GM21529 (cell line): ENCODE measurements at regions not wholly inside any gene's neighbourhood (a gene's known extent, or its start where the extent isn't known, plus 50 kb on each side); places are given as distances from the start of the nearest gene placed in this dataset.
"Not testable (repeated sequence)": the region's sequence is repeated elsewhere in the genome, so short reads cannot be mapped to it uniquely, and the experiment has no call there.

Experiments
- ATAC-seq: cut with Tn5 transposase; IDR thresholded peaks from one replicate; pipeline ENCODE4 v1.9.1; 2021; ENCODE audit not compliant: unreplicated experiment

DNA sequence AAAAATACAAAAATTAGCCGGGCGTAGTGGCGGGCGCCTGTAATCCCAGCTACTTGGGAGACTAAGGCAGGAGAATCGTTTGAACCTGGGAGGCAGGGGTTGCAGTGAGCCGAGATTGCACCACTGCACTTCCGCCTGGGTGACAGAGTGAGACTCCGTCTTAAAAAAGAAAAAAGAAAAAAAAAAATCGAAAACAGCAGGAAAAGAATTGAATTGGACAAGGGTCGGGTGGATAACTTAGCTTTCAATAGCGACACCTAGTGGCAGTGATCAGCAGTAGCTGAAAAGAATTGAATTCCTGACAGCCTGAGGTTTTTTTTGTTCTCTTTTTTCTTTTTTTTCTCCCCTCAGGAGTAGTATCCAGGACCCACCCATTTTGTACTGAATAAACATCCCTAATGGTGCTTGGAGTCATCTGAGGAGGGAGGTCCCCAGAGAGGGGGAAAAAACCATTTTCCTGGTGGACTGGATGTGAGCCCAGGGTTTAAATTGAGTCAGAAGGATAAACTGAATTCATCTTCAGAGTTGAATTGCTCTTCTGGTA lies 55.1 kb downstream of the CYCS start:
- no peak for ATAC-seq

- no peak for ATAC-seq
Observed at GRCh38 chr7:25068502-25069213, 56.4 kb downstream of the CYCS start.

DNA sequence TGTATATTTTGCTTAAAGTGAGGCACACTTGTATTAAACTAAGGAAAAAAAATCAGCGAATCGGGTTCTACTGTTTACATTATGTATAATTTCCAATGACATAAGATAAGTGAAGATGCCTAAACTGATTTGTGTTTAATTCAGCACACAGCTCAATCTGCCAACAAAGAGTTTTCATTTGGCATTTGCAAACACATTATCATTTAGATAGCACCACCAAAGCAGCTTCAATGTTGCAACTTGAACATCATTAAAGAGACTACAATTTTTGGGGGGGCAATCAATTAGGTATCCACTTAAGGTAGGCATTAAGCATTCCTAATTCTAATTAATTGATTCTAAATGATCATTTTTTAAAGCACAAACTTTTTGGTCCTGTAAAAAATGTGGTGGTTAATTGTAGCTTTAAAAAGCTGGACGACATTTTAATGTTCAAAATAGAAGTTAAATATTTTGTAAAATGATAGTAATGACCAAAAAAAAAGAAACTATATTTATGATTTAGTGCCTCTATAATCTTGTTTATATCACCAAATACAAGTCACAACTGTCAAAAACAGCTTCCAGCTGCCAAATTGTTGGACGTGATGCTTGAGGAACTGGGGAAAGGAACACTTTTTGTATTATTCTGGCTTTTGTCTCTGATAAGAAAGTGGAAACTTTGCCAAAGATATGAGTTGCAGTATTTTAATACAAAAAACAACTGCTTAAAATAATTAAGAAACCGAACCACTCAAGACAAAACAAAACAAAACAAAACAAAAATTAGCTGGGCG lies 57.1 kb downstream of the CYCS start:
- ATAC-seq, result no peak

GRCh38 chr7:25066253-25066652 lies 58.8 kb downstream of the CYCS start:
- no peak for ATAC-seq

- no peak for ATAC-seq
Observed at GRCh38 chr7:25062380-25062779, 62.7 kb downstream of the CYCS start.

- ATAC-seq, result no peak
Observed at GRCh38 chr7:25060487-25061055, 64.5 kb downstream of the CYCS start.

GRCh38 chr7:25059576-25059975 lies 65.5 kb downstream of the CYCS start:
- no peak for ATAC-seq

DNA sequence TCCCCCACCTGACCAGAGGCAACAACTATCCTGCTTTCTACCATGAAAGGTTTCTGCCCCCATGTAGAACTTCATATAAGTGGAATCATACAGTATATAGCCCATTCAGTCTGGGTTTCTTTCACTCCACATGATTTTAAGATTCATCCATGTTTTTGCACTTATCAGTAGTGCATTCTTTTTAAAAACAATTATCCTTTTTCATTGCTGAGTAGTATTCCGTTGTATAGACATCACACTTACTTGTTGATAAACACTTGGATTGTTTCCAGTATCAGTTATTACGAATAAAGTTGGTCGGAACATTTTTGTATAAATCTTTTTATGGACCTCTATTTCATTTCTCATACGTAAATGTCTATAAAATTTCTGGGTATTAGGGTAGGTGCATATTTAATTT lies 68.7 kb downstream of the CYCS start:
- no peak for ATAC-seq

- ATAC-seq, result no peak
Observed at GRCh38 chr7:25055520-25056220, 69.4 kb downstream of the CYCS start.

DNA sequence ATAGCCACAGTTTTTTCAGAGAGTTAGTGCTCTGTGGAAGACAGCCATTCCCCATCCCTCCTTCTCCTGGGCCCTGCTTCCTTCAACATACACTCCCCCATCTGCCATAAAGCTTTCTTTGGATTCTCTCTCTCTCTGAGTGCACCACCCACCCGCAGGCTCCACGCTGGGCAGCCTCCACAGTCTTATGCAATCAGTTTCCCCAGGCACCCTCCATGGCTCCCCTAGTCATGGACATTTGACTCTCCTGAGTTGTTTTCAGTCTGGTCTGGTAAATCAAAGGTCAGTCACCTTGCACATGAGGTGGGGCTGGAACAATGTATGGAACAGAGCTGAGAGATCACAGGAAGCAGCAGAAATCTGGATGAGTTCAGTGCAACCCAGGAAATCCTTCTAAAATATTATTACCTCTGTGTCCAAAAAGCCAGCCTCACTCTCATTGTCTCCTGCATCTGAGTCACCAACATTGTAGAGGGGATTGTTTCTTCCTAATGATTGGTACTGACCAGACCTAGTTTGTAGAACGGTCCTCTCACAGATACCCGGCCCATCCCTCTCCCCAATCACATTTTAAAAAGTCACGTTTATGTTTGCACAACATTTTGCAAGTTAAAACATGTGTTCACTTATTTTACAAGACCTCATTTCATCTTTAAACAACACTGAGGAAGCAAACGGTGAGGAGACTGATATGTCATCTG lies 70.1 kb downstream of the CYCS start:
- ATAC-seq, result no peak

- ATAC-seq, result no peak
Observed at GRCh38 chr7:25050223-25050622, 70.2 kb upstream of the OSBPL3 start.

DNA sequence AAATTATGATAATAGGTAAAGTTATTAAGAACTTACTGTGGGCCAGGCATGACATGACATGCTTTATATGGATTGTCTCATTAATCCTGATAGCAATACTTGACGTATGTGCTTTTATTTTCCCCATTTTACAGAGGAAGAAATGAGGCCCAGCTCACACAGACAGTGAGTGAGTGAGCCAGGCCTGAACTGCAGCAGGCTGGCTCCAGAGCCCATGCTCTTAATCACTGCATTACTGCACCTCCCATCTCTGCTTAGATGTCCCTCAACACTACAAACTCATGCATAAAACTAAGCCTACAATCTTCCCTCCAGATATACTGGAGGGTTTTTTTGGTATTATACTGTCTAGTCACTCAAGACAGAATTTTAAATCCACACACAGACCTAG lies 68.5 kb upstream of the OSBPL3 start:
- no peak for ATAC-seq

DNA sequence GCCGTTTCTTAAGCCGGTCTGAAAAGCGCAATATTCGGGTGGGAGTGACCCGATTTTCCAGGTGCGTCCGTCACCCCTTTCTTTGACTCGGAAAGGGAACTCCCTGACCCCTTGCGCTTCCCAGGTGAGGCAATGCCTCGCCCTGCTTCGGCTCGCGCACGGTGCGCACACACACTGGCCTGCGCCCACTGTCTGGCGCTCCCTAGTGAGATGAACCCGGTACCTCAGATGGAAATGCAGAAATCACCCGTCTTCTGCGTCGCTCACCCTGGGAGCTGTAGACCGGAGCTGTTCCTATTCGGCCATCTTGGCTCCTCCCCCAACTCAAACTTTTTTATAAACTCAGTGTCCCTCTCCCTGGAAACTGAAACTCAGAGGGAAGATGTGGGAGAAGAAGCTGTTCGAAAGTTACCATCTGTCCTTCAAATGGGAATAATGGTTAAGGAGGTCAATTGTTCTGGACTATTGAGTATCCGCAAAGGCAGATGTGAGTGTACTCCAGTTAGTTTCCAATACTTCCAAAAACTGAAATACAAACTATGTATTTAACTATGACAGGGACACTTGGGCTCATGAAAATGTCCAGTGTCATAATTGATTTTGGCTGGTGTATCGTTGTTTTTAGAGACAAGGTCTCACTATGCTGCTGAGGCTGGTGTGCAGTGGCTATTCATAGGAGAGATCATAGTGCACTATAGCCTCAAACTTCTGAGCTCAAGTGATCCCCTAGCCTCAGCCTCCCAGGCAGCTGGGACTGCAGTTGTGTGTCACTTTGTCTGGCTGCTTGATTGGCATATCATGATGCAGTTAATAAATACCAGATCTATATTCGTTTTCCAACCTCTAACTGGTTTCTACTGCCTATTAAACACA lies 67.8 kb upstream of the OSBPL3 start:
- not testable (repeated sequence) for ATAC-seq

GRCh38 chr7:25037325-25037724 lies 57.3 kb upstream of the OSBPL3 start:
- no peak for ATAC-seq

DNA sequence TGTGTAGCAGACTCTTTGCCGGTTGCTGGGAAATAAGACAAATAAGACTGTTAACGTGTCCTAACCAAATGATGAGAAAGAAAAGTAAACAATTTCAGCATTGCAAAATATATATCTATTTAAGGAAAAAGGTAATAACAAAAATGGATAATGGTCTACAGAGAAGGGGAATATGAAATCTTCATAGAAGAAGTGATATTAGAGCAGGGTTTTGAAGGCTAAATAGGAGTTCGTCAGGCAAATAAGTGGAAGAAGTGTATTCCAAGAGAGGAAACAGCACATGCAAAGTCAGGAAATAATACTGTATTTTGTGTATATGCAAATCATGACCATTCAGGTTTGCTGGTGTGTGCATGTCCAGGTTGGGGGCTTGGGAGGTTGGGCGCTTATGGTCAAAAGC lies 55.3 kb upstream of the OSBPL3 start:
- ATAC-seq, result no peak

GRCh38 chr7:25034136-25034535 lies 54.2 kb upstream of the OSBPL3 start:
- no peak for ATAC-seq

GRCh38 chr7:25032774-25033743 lies 53.1 kb upstream of the OSBPL3 start:
- ATAC-seq, result no peak

GRCh38 chr7:25031432-25031831 lies 51.5 kb upstream of the OSBPL3 start:
- ATAC-seq, result peak; percentile 42

DNA sequence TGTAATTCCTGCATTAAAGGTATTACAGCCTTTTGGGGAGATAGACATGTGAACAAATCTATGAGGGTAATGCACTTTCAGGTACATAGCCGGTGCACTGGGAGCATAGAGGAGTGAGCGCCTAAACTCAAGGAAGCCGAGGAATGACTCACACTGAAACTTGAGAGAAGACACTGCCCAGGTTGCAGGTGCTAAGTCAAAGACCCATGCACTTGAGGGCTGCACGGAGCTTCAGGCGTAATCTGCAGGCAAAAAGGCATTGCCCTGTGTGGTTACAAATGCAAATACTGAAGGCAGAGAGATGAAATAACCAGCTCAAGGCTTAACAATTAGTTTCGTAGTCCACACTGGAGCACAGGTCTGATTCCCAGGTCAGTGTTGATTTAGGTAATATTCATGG lies 51.0 kb upstream of the OSBPL3 start:
- peak; percentile 95 for ATAC-seq
